PC-9 (cell line): ENCODE measurements at regions not wholly inside any gene's neighbourhood (a gene's known extent, or its start where the extent isn't known, plus 50 kb on each side); places are given as distances from the start of the nearest gene placed in this dataset.

Experiments used
- BruUV-seq: library from RNA; stranded (reverse); fragments of 400-500 nt; replicated peaks from 2 replicates; lab custom pipeline; 2021; lab: Mats Ljungman, UMichigan
- CTCF ChIA-PET: fragments of 300-600 bp; sonication (Branson Sonifier 250); formaldehyde crosslinking; loops from one replicate; lab custom pipeline; 2022; ENCODE audit warnings: antibody characterized with exemption; lab: Charles Lee
- POLR2A ChIA-PET: fragments of 300-600 bp; sonication (Branson Sonifier 250); formaldehyde crosslinking; loops from one replicate; lab custom pipeline; 2022; ENCODE audit warnings: antibody characterized with exemption; ENCODE audit not compliant: unreplicated experiment; lab: Charles Lee
- DNase-seq, 2 experiments: peaks; one replicate each; pipeline versions ENCODE4 v3.0.0 to v3.0.0-alpha.2; 2015 to 2022; ENCODE audit warnings: mixed read lengths in 1 of 2
- H2AFZ ChIP-seq: fragments of 200-600 bp; sonication (generic); 2 replicates; pipeline ENCODE4 v1.8.1; 2017; ENCODE audit warnings: antibody characterized with exemption
- H3F3A ChIP-seq: fragments of 200-600 bp; sonication (generic); 2 replicates; pipeline ENCODE4 v1.8.1; 2017; ENCODE audit warnings: antibody characterized with exemption, mild to moderate bottlenecking, low read depth; ENCODE audit not compliant: insufficient read depth
- H3K27ac ChIP-seq: fragments of 200-600 bp; sonication (generic); 2 replicates; pipeline ENCODE4 v1.6.1; 2016; ENCODE audit warnings: mixed run types
- H3K27me3 ChIP-seq: fragments of 200-600 bp; sonication (generic); 2 replicates; pipeline ENCODE4 v1.6.1; 2016; ENCODE audit warnings: low read depth, mixed run types; ENCODE audit not compliant: insufficient read depth
- H3K36me3 ChIP-seq: fragments of 200-600 bp; sonication (generic); 2 replicates; pipeline ENCODE4 v1.6.1; 2016; ENCODE audit warnings: low read depth, mixed run types
- H3K4me1 ChIP-seq: fragments of 200-600 bp; sonication (generic); replicated peaks from 2 replicates; pipeline ENCODE4 v1.6.1; 2016; ENCODE audit warnings: mixed run types; ENCODE audit not compliant: insufficient read depth
- H3K4me2 ChIP-seq: fragments of 200-600 bp; sonication (generic); 2 replicates; pipeline ENCODE4 v1.6.1; 2017; ENCODE audit warnings: mixed run types
- H3K4me3 ChIP-seq: fragments of 200-600 bp; sonication (generic); 2 replicates; pipeline ENCODE4 v1.6.1; 2016; ENCODE audit warnings: mixed run types
- H3K79me2 ChIP-seq: fragments of 200-600 bp; sonication (generic); 2 replicates; pipeline ENCODE4 v1.6.1; 2017; ENCODE audit warnings: low read depth, mixed run types
- H3K9me2 ChIP-seq: fragments of 200-600 bp; sonication (generic); 2 replicates; pipeline ENCODE4 v1.8.1; 2017; ENCODE audit warnings: mild to moderate bottlenecking; ENCODE audit not compliant: insufficient read depth
- H3K9me3 ChIP-seq: fragments of 200-600 bp; sonication (generic); 2 replicates; pipeline ENCODE4 v1.8.1; 2016; ENCODE audit warnings: low read depth; ENCODE audit not compliant: insufficient read depth
- H4K20me1 ChIP-seq: fragments of 200-600 bp; sonication (generic); 2 replicates; pipeline ENCODE4 v1.8.1; 2017; ENCODE audit not compliant: insufficient read depth
- CTCF ChIP-seq: fragments of 200-600 bp; sonication (generic); conservative IDR thresholded peaks from 2 replicates; pipeline ENCODE4 v1.6.1; 2017; ENCODE audit warnings: mixed run types, antibody characterized with exemption, mild to moderate bottlenecking, moderate library complexity
- EZH2 ChIP-seq: fragments of 200-600 bp; sonication (generic); IDR thresholded peaks from 2 replicates; pipeline ENCODE4 v1.8.0; 2017; ENCODE audit warnings: antibody characterized with exemption, low read depth
- intact Hi-C: fragments of 100-400 bp; cut with micrococcal nuclease; formaldehyde crosslinking; loops from one replicate; pipeline ENCODE4 v1.10.0; 2022; ENCODE audit not compliant: unreplicated experiment

DNA sequence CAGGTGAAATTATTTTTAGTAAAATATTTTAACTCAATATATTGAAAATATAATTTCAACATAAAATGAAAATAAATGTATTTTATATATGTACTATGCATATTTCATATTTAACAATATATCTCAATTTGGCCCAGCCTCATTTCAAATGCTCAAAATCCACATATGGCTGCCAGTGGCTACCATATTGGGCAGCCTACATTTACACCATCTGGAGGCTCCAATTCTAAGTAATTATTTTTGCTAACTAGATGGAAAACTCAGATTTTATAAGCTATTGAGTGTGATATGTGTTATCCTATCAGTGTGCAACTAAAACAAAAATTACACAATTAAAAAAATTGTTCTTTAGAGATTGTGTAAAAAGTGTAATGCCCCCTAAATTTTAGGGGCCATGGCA is 96.9 kb downstream of the SOX4 start:
- H3K4me1 ChIP-seq = no peaks in the 10 kb centered on the region
- no peaks in the 10 kb centered on the region for H3F3A ChIP-seq
- H3K9me3 ChIP-seq = no peaks in the 10 kb centered on the region
- H3K36me3 ChIP-seq = no peaks in the 10 kb centered on the region
- H3K4me2 ChIP-seq = no peak overlapping the region
- intact Hi-C loops = no loop called here
- no peaks in the 10 kb centered on the region for H3K27me3 ChIP-seq
- no peak overlapping the region for H2AFZ ChIP-seq
- H3K4me3 ChIP-seq = no peak overlapping the region
- no peak overlapping the region for H3K27ac ChIP-seq
- POLR2A ChIA-PET = no interaction called here
- no peaks in the 10 kb centered on the region for H4K20me1 ChIP-seq
- CTCF ChIA-PET = no interaction called here
- no peak for DNase-seq
- H3K9me2 ChIP-seq = no peaks in the 10 kb centered on the region
- TF ChIP-seq EZH2 = no peak
- TF ChIP-seq CTCF = no peak
- BruUV-seq = no TSS peak
- H3K79me2 ChIP-seq = no peaks in the 10 kb centered on the region

DNA sequence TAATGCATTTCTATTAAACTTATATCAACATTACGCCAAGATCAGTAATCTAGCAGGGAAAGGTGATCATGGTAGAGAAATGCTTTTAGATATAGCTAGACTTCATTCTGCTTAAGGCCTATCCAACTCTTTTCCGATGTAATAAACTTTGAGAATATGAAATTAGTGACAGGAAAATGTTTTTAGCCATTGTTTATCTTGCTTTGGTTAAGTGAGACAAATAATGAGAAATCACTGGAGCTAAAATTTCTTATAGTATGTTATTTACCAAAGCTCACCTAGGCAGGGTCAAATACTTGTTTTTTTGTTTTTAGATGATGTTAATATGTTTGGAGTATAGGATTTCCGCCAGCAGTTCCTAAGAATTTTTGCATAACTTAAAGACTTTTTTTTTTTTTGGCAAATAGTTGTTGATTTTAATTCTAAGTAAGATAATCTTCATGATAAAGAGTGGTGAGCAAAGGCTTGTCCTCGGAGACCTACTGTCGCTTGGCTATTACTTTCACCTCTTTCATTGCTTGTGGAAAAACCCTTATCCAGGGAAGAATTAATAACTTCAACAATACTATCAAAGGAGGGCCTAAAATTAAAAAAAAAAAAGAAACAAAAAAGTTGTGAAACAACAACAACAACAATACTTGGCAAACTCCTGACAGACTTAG is 98.3 kb downstream of the SOX4 start:
- Histone ChIP-seq H2AFZ (no peak overlapping the region), H4K20me1 (no peaks in the 10 kb centered on the region), H3K4me3 (no peak overlapping the region), H3F3A (no peaks in the 10 kb centered on the region), H3K27me3 (no peaks in the 10 kb centered on the region), H3K27ac (no peak overlapping the region), H3K9me2 (no peaks in the 10 kb centered on the region), H3K36me3 (no peaks in the 10 kb centered on the region), H3K79me2 (no peaks in the 10 kb centered on the region), H3K9me3 (no peaks in the 10 kb centered on the region), H3K4me1 (no peaks in the 10 kb centered on the region), H3K4me2 (no peak overlapping the region)
- TF ChIP-seq EZH2 = no peak
- no peak for TF ChIP-seq CTCF
- CTCF ChIA-PET = no interaction called here
- intact Hi-C loops = no loop called here
- no TSS peak for BruUV-seq
- DNase-seq = no peak
- POLR2A ChIA-PET = no interaction called here

DNA sequence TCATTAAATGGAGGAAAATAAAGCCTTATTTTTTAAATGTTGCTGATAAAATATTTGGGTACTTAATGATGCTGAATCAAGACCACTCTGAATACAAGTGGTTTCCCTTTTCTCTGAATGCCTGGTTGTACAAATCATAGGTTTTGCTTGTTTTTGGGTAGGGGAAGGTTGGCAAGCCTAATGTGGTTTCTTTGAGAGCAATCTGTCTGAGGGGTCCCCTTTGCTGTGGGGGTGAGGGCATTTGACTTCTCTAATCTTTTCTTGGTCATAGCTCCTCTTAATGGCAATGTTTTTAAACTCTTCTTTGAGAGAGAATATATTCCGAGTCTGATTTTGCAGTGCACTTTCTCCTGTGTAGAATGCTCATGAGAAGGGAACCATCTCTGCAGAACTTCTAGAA is 99.2 kb downstream of the SOX4 start:
- Histone ChIP-seq H3F3A (no peaks in the 10 kb centered on the region), H4K20me1 (no peaks in the 10 kb centered on the region), H3K79me2 (no peaks in the 10 kb centered on the region), H3K9me2 (no peaks in the 10 kb centered on the region), H3K4me1 (no peaks in the 10 kb centered on the region), H3K9me3 (no peaks in the 10 kb centered on the region), H3K4me2 (no peak overlapping the region), H3K4me3 (no peak overlapping the region), H3K36me3 (no peaks in the 10 kb centered on the region), H3K27me3 (no peaks in the 10 kb centered on the region), H2AFZ (no peak overlapping the region), H3K27ac (no peak overlapping the region)
- intact Hi-C loops = no loop called here
- TF ChIP-seq EZH2 = no peak
- BruUV-seq = no TSS peak
- ChIA-PET POLR2A (no interaction called here), CTCF (no interaction called here)
- no peak for DNase-seq

- H3K27ac ChIP-seq = no peak overlapping the region
- no peak for DNase-seq
- ChIA-PET POLR2A (no interaction called here), CTCF (no interaction called here)
- no peaks in the 10 kb centered on the region for H3K36me3 ChIP-seq
- no peaks in the 10 kb centered on the region for H3K9me2 ChIP-seq
- intact Hi-C loops = no loop called here
- no peaks in the 10 kb centered on the region for H3K9me3 ChIP-seq
- H4K20me1 ChIP-seq = no peaks in the 10 kb centered on the region
- no peaks in the 10 kb centered on the region for H3K79me2 ChIP-seq
- no peak overlapping the region for H3K4me3 ChIP-seq
- H3K4me2 ChIP-seq = no peak overlapping the region
- H2AFZ ChIP-seq = no peak overlapping the region
- H3K4me1 ChIP-seq = no peaks in the 10 kb centered on the region
- no TSS peak for BruUV-seq
- no peaks in the 10 kb centered on the region for H3K27me3 ChIP-seq
- no peak for TF ChIP-seq CTCF
- no peak for TF ChIP-seq EZH2
- H3F3A ChIP-seq = no peaks in the 10 kb centered on the region
Measured at GRCh38 chr6:21694168-21694567, 100.6 kb downstream of the SOX4 start.
